ENCODE measurements at regions not wholly inside any gene's neighbourhood (a gene's known extent, or its start where the extent isn't known, plus 50 kb on each side); places are given as distances from the start of the nearest gene placed in this dataset.

GRCh38 chr6:67680297-67680932, 954.7 kb upstream of the ADGRB3 start:
- TF ChIP-seq ZNF121 (tag by site-specific recombination; IDR thresholded peaks at IDR 0.05) (no peak), CTCF (tag by site-specific recombination; IDR thresholded peaks at IDR 0.05) (no peak), ZNF555 (tag by site-specific recombination; conservative IDR thresholded peaks at IDR 0.05) (no peak), ZBTB10 (tag by site-specific recombination; IDR thresholded peaks at IDR 0.05) (no peak), ZNF2 (tag by site-specific recombination; IDR thresholded peaks at IDR 0.05) (no peak), ZNF521 (tag by site-specific recombination; IDR thresholded peaks at IDR 0.05) (no peak)

Data from HEK293 (cell line).